ENCODE measurements at regions not wholly inside any gene's neighbourhood (a gene's known extent, or its start where the extent isn't known, plus 50 kb on each side); places are given as distances from the start of the nearest gene placed in this dataset.
"Not testable (repeated sequence)": the region's sequence is repeated elsewhere in the genome, so short reads cannot be mapped to it uniquely, and the experiment has no call there.

GRCh38 chr7:35940695-35941094 lies 139.8 kb downstream of the SEPTIN7 start:
- not testable (repeated sequence) for H3K9ac ChIP-seq (ENCODE audit: low read depth, low read length); H3K27me3 ChIP-seq (ENCODE audit: insufficient read depth, low read length); H3K9me3 ChIP-seq (ENCODE audit: insufficient read depth, low read depth, low read length); H3K36me3 ChIP-seq (ENCODE audit: insufficient read depth, low read length); H3K4me1 ChIP-seq (ENCODE audit: insufficient read depth, low read length); H3K4me3 ChIP-seq (ENCODE audit: low read length); H3K27ac ChIP-seq (ENCODE audit: low read depth, low read length)
- 97% methylated on average over 6 of the region's 8 CpGs for WGBS

- not testable (repeated sequence) for H3K27me3 ChIP-seq (ENCODE audit: insufficient read depth, low read length); H3K27ac ChIP-seq (ENCODE audit: low read depth, low read length); H3K9ac ChIP-seq (ENCODE audit: low read depth, low read length); H3K36me3 ChIP-seq (ENCODE audit: insufficient read depth, low read length); H3K4me1 ChIP-seq (ENCODE audit: insufficient read depth, low read length); H3K9me3 ChIP-seq (ENCODE audit: insufficient read depth, low read depth, low read length); H3K4me3 ChIP-seq (ENCODE audit: low read length)
Observed at GRCh38 chr7:35945621-35946020, 144.8 kb downstream of the SEPTIN7 start.

- H3K27ac ChIP-seq (ENCODE audit: low read depth, low read length); H3K36me3 ChIP-seq (ENCODE audit: insufficient read depth, low read length); H3K4me1 ChIP-seq (ENCODE audit: insufficient read depth, low read length); H3K27me3 ChIP-seq (ENCODE audit: insufficient read depth, low read length); H3K4me3 ChIP-seq (ENCODE audit: low read length); H3K9me3 ChIP-seq (ENCODE audit: insufficient read depth, low read depth, low read length); H3K9ac ChIP-seq (ENCODE audit: low read depth, low read length): not testable (repeated sequence)
- WGBS: 89% methylated on average over 13 of the region's 13 CpGs
Observed at GRCh38 chr7:35955735-35956134, 154.9 kb downstream of the SEPTIN7 start.

GRCh38 chr7:35956988-35957387 lies 156.1 kb downstream of the SEPTIN7 start:
- not testable (repeated sequence) for H3K9me3 ChIP-seq (ENCODE audit: insufficient read depth, low read depth, low read length); H3K9ac ChIP-seq (ENCODE audit: low read depth, low read length); H3K4me3 ChIP-seq (ENCODE audit: low read length); H3K27ac ChIP-seq (ENCODE audit: low read depth, low read length); H3K4me1 ChIP-seq (ENCODE audit: insufficient read depth, low read length); H3K27me3 ChIP-seq (ENCODE audit: insufficient read depth, low read length); H3K36me3 ChIP-seq (ENCODE audit: insufficient read depth, low read length)
- WGBS: 94% methylated on average over 3 of the region's 3 CpGs

GRCh38 chr7:35961260-35961659 lies 160.4 kb downstream of the SEPTIN7 start:
- not testable (repeated sequence) for H3K9ac ChIP-seq (ENCODE audit: low read depth, low read length); H3K9me3 ChIP-seq (ENCODE audit: insufficient read depth, low read depth, low read length); H3K27me3 ChIP-seq (ENCODE audit: insufficient read depth, low read length); H3K4me1 ChIP-seq (ENCODE audit: insufficient read depth, low read length); H3K36me3 ChIP-seq (ENCODE audit: insufficient read depth, low read length); H3K4me3 ChIP-seq (ENCODE audit: low read length); H3K27ac ChIP-seq (ENCODE audit: low read depth, low read length)
- 73% methylated on average over 3 of the region's 3 CpGs for WGBS

- H3K27me3 ChIP-seq (ENCODE audit: insufficient read depth, low read length); H3K27ac ChIP-seq (ENCODE audit: low read depth, low read length); H3K36me3 ChIP-seq (ENCODE audit: insufficient read depth, low read length); H3K9me3 ChIP-seq (ENCODE audit: insufficient read depth, low read depth, low read length); H3K4me3 ChIP-seq (ENCODE audit: low read length); H3K9ac ChIP-seq (ENCODE audit: low read depth, low read length); H3K4me1 ChIP-seq (ENCODE audit: insufficient read depth, low read length): not testable (repeated sequence)
- 85% methylated on average over 1 of the region's 2 CpGs for WGBS
Observed at GRCh38 chr7:35962607-35963006, 161.8 kb downstream of the SEPTIN7 start.

GRCh38 chr7:35967366-35968139 lies 166.7 kb downstream of the SEPTIN7 start:
- Histone ChIP-seq H3K36me3 (ENCODE audit: insufficient read depth, low read length) (no peaks in the 10 kb centered on the region), H3K27me3 (ENCODE audit: insufficient read depth, low read length) (no peaks in the 10 kb centered on the region), H3K27ac (ENCODE audit: low read depth, low read length) (no peak overlapping the region), H3K4me1 (ENCODE audit: insufficient read depth, low read length) (no peaks in the 10 kb centered on the region), H3K4me3 (ENCODE audit: low read length) (no peak overlapping the region), H3K9ac (ENCODE audit: low read depth, low read length) (no peak overlapping the region), H3K9me3 (ENCODE audit: insufficient read depth, low read depth, low read length) (no peaks in the 10 kb centered on the region)
- WGBS: 95% methylated on average over 59 of the region's 59 CpGs

GRCh38 chr7:35968140-35968940 lies 167.5 kb downstream of the SEPTIN7 start:
- Histone ChIP-seq H3K4me1 (ENCODE audit: insufficient read depth, low read length) (no peaks in the 10 kb centered on the region), H3K36me3 (ENCODE audit: insufficient read depth, low read length) (no peaks in the 10 kb centered on the region), H3K4me3 (ENCODE audit: low read length) (no peak overlapping the region), H3K27ac (ENCODE audit: low read depth, low read length) (no peak overlapping the region), H3K27me3 (ENCODE audit: insufficient read depth, low read length) (no peaks in the 10 kb centered on the region), H3K9ac (ENCODE audit: low read depth, low read length) (no peak overlapping the region), H3K9me3 (ENCODE audit: insufficient read depth, low read depth, low read length) (no peaks in the 10 kb centered on the region)
- WGBS: 95% methylated on average over 40 of the region's 40 CpGs

GRCh38 chr7:35969066-35969465 lies 168.2 kb downstream of the SEPTIN7 start:
- no peaks in the 10 kb centered on the region for H3K36me3 ChIP-seq (ENCODE audit: insufficient read depth, low read length)
- H3K27ac ChIP-seq (ENCODE audit: low read depth, low read length): no peak overlapping the region
- no peaks in the 10 kb centered on the region for H3K27me3 ChIP-seq (ENCODE audit: insufficient read depth, low read length)
- H3K4me1 ChIP-seq (ENCODE audit: insufficient read depth, low read length): no peaks in the 10 kb centered on the region
- H3K9ac ChIP-seq (ENCODE audit: low read depth, low read length): no peak overlapping the region
- WGBS: 87% methylated on average over 10 of the region's 10 CpGs
- no peaks in the 10 kb centered on the region for H3K9me3 ChIP-seq (ENCODE audit: insufficient read depth, low read depth, low read length)
- no peak overlapping the region for H3K4me3 ChIP-seq (ENCODE audit: low read length)

- Histone ChIP-seq H3K27me3 (ENCODE audit: insufficient read depth, low read length) (no peaks in the 10 kb centered on the region), H3K9ac (ENCODE audit: low read depth, low read length) (no peak overlapping the region), H3K4me3 (ENCODE audit: low read length) (no peak overlapping the region), H3K4me1 (ENCODE audit: insufficient read depth, low read length) (no peaks in the 10 kb centered on the region), H3K9me3 (ENCODE audit: insufficient read depth, low read depth, low read length) (no peaks in the 10 kb centered on the region), H3K36me3 (ENCODE audit: insufficient read depth, low read length) (no peaks in the 10 kb centered on the region), H3K27ac (ENCODE audit: low read depth, low read length) (no peak overlapping the region)
- WGBS: 97% methylated on average over 2 of the region's 2 CpGs
Observed at GRCh38 chr7:35970458-35970857, 169.6 kb downstream of the SEPTIN7 start.

- 97% methylated on average over 55 of the region's 55 CpGs for WGBS
- H3K9me3 ChIP-seq (ENCODE audit: insufficient read depth, low read depth, low read length): no peaks in the 10 kb centered on the region
- no peaks in the 10 kb centered on the region for H3K4me1 ChIP-seq (ENCODE audit: insufficient read depth, low read length)
- H3K27me3 ChIP-seq (ENCODE audit: insufficient read depth, low read length): no peaks in the 10 kb centered on the region
- no peaks in the 10 kb centered on the region for H3K36me3 ChIP-seq (ENCODE audit: insufficient read depth, low read length)
- no peak overlapping the region for H3K4me3 ChIP-seq (ENCODE audit: low read length)
- H3K9ac ChIP-seq (ENCODE audit: low read depth, low read length): no peak overlapping the region
- no peak overlapping the region for H3K27ac ChIP-seq (ENCODE audit: low read depth, low read length)
Observed at GRCh38 chr7:35971133-35971891, 170.5 kb downstream of the SEPTIN7 start.

Measured in HUES64 (cell line).